ENCODE measurements at regions not wholly inside any gene's neighbourhood (a gene's known extent, or its start where the extent isn't known, plus 50 kb on each side); places are given as distances from the start of the nearest gene placed in this dataset.

GRCh38 chr7:17710312-17710711 lies 230.0 kb downstream of the SNX13 start:
- no peak overlapping the region for H3K27ac ChIP-seq
- H3K36me3 ChIP-seq (replicated peaks; ENCODE audit: insufficient read depth, low read depth) = no peaks in the 10 kb centered on the region
- H2AFZ ChIP-seq = no peak overlapping the region
- H3K4me1 ChIP-seq (ENCODE audit: insufficient read depth) = no peaks in the 10 kb centered on the region
- H3K9me2 ChIP-seq (replicated peaks; ENCODE audit: insufficient read depth) = no peaks in the 10 kb centered on the region
- no peaks in the 10 kb centered on the region for H3K9me3 ChIP-seq (ENCODE audit: low read depth)
- WGBS (ENCODE audit: low lambda C conversion rate, missing lambda C conversion rate) = 84% methylated on average over 2 of the region's 2 CpGs
- no peak overlapping the region for H3K4me2 ChIP-seq
- H4K20me1 ChIP-seq (ENCODE audit: insufficient read depth, poor library complexity, severe bottlenecking) = no peaks in the 10 kb centered on the region
- H3K27me3 ChIP-seq = no peaks in the 10 kb centered on the region
- H3K79me2 ChIP-seq = no peaks in the 10 kb centered on the region
- TF ChIP-seq EZH2phosphoT487 (IDR thresholded peaks at IDR 0.05; ENCODE audit: low read depth, severe bottlenecking, unreplicated experiment) (no peak), CTCF (IDR thresholded peaks at IDR 0.05; ENCODE audit: poor library complexity) (no peak), EZH2 (IDR thresholded peaks at IDR 0.05; ENCODE audit: borderline replicate concordance) (no peak)
- H3K4me3 ChIP-seq = no peak overlapping the region
- DNase-seq (ENCODE audit: low spot score) = no peak

GRCh38 chr7:17713584-17713983 lies 226.7 kb downstream of the SNX13 start:
- H3K4me3 ChIP-seq = no peak overlapping the region

DNA sequence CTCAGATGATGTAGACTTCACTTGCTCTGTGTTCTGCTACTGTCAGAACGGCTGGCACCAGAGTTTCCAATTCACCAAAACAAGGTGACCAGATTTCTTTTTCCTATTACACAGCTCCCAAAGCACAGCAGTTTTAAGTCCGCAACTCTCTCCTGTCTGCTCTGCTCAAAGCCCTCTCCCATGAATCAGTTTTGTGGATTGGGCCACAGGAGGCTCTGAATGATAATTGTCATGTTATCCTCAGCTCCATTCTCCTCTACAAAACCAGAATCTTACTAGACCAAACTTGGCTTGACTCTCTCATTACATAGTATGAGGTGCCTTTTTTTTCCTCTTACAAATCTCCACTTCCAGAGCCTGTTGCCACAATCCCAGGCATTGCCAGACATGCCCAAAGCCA lies 223.5 kb downstream of the SNX13 start:
- H3K9me3 ChIP-seq (ENCODE audit: low read depth) = no peaks in the 10 kb centered on the region
- no peaks in the 10 kb centered on the region for H4K20me1 ChIP-seq (ENCODE audit: insufficient read depth, poor library complexity, severe bottlenecking)
- WGBS (ENCODE audit: low lambda C conversion rate, missing lambda C conversion rate) = 75% methylated on average over 2 of the region's 2 CpGs
- no peak overlapping the region for H3K4me3 ChIP-seq
- no peaks in the 10 kb centered on the region for H3K9me2 ChIP-seq (replicated peaks; ENCODE audit: insufficient read depth)
- H3K4me1 ChIP-seq (ENCODE audit: insufficient read depth) = no peaks in the 10 kb centered on the region
- no peak for DNase-seq (ENCODE audit: low spot score)
- TF ChIP-seq EZH2 (IDR thresholded peaks at IDR 0.05; ENCODE audit: borderline replicate concordance) (no peak), EZH2phosphoT487 (IDR thresholded peaks at IDR 0.05; ENCODE audit: low read depth, severe bottlenecking, unreplicated experiment) (no peak), CTCF (IDR thresholded peaks at IDR 0.05; ENCODE audit: poor library complexity) (no peak)
- H3K27ac ChIP-seq = no peak overlapping the region
- H2AFZ ChIP-seq = no peak overlapping the region
- H3K4me2 ChIP-seq = no peak overlapping the region
- no peaks in the 10 kb centered on the region for H3K36me3 ChIP-seq (replicated peaks; ENCODE audit: insufficient read depth, low read depth)
- H3K79me2 ChIP-seq = no peaks in the 10 kb centered on the region
- H3K27me3 ChIP-seq = no peaks in the 10 kb centered on the region

More at GRCh38 chr7:17713584-17713983, 226.7 kb downstream of the SNX13 start:
- Histone ChIP-seq H3K9me3 (ENCODE audit: low read depth) (no peaks in the 10 kb centered on the region), H3K27me3 (no peaks in the 10 kb centered on the region), H3K4me1 (ENCODE audit: insufficient read depth) (no peaks in the 10 kb centered on the region), H3K27ac (no peak overlapping the region), H3K4me2 (no peak overlapping the region), H3K36me3 (replicated peaks; ENCODE audit: insufficient read depth, low read depth) (no peaks in the 10 kb centered on the region), H4K20me1 (ENCODE audit: insufficient read depth, poor library complexity, severe bottlenecking) (no peaks in the 10 kb centered on the region), H3K9me2 (replicated peaks; ENCODE audit: insufficient read depth) (no peaks in the 10 kb centered on the region), H2AFZ (no peak overlapping the region), H3K79me2 (no peaks in the 10 kb centered on the region)
- WGBS (ENCODE audit: low lambda C conversion rate, missing lambda C conversion rate) = no CpG with 5 or more reads among the region's 1 CpG
- DNase-seq (ENCODE audit: low spot score) = no peak
- TF ChIP-seq EZH2phosphoT487 (IDR thresholded peaks at IDR 0.05; ENCODE audit: low read depth, severe bottlenecking, unreplicated experiment) (no peak), EZH2 (IDR thresholded peaks at IDR 0.05; ENCODE audit: borderline replicate concordance) (no peak), CTCF (IDR thresholded peaks at IDR 0.05; ENCODE audit: poor library complexity) (no peak)

DNA sequence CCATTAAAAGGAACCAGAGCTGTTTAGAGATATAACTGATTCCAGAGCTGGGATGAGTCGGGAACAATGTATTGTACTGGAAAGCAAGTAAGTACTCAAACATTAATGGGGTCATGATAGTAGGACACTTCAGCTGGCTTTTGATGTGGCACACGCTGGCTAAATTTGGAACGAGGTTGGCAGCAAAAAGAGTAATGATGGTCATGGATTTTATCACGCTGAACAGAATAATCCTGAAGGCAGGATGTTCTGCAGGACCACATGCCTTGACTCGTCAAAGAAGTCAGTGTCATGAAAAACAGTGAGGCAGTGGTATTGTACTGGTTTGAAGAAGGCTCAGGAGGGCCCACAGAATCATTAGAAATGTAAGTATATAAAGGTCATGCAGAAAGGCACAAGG lies 220.3 kb downstream of the SNX13 start:
- Histone ChIP-seq H3K4me1 (ENCODE audit: insufficient read depth) (no peaks in the 10 kb centered on the region), H3K36me3 (replicated peaks; ENCODE audit: insufficient read depth, low read depth) (no peaks in the 10 kb centered on the region), H3K9me2 (replicated peaks; ENCODE audit: insufficient read depth) (no peaks in the 10 kb centered on the region), H3K9me3 (ENCODE audit: low read depth) (no peaks in the 10 kb centered on the region), H3K27me3 (no peaks in the 10 kb centered on the region), H2AFZ (no peak overlapping the region), H3K4me2 (no peak overlapping the region), H3K79me2 (no peaks in the 10 kb centered on the region), H4K20me1 (ENCODE audit: insufficient read depth, poor library complexity, severe bottlenecking) (no peaks in the 10 kb centered on the region), H3K27ac (no peak overlapping the region), H3K4me3 (no peak overlapping the region)
- DNase-seq (ENCODE audit: low spot score) = no peak
- WGBS (ENCODE audit: low lambda C conversion rate, missing lambda C conversion rate) = 76% methylated on average over 5 of the region's 5 CpGs
- TF ChIP-seq EZH2phosphoT487 (IDR thresholded peaks at IDR 0.05; ENCODE audit: low read depth, severe bottlenecking, unreplicated experiment) (no peak), CTCF (IDR thresholded peaks at IDR 0.05; ENCODE audit: poor library complexity) (no peak), EZH2 (IDR thresholded peaks at IDR 0.05; ENCODE audit: borderline replicate concordance) (no peak)
